HepG2 (cell line): ENCODE measurements at regions not wholly inside any gene's neighbourhood (a gene's known extent, or its start where the extent isn't known, plus 50 kb on each side); places are given as distances from the start of the nearest gene placed in this dataset.

ENCODE experiments used
- ATAC-seq: fragments of 200-7000 bp; cut with Tn5 transposase; 3 replicates; pipeline ENCODE4 v1.9.1; 2020; ENCODE audit warnings: mild to moderate bottlenecking, moderate library complexity
- BruUV-seq: library from RNA; stranded (reverse); fragments of 400-500 nt; replicated peaks from 2 replicates; lab custom pipeline; 2021; lab: Mats Ljungman, UMichigan
- CTCF ChIA-PET: fragments of 300-600 bp; formaldehyde crosslinking; extraction: SDS; loops from one replicate; lab custom pipeline; 2021; ENCODE audit warnings: low total read pairs, inconsistent platforms, low intra/inter-chr PET ratio; lab: Yijun Ruan, JAX
- POLR2A ChIA-PET: fragments of 350-600 bp; sonication (Branson Sonifier 250); formaldehyde crosslinking; loops from one replicate; lab custom pipeline; 2020; ENCODE audit warnings: antibody characterized with exemption, inconsistent platforms; lab: Yijun Ruan, JAX
- DNase-seq: peaks from one replicate; pipeline ENCODE4 v3.0.0-alpha.2; 2015; ENCODE audit warnings: low spot score
- FAIRE-seq: peaks from 3 replicates; lab custom pipeline; 2011; peaks lifted over from hg19 to GRCh38; lab: Jason Lieb, UNC
- H2AFZ ChIP-seq: one replicate; pipeline ENCODE4 v1.6.1; 2011; ENCODE audit warnings: low read length, inconsistent platforms
- H3K27ac ChIP-seq: fragments of 300-600 bp; 3 replicates; pipeline ENCODE4 v1.8.0; 2011; ENCODE audit warnings: mixed run types, mild to moderate bottlenecking, mixed read lengths, low read length, inconsistent platforms; ENCODE audit not compliant: insufficient read depth; ENCODE audit errors: extremely low read length
- H3K27me3 ChIP-seq, 2 experiments: fragments of 200-600 bp in 1 of 2; 2 replicates in 1 of 2; 3 replicates in 1 of 2; pipeline versions ENCODE4 v1.6.0 to v1.8.0; 2011; ENCODE audit warnings: low read length in 2 of 2, mild to moderate bottlenecking in 2 of 2, moderate library complexity in 2 of 2, inconsistent platforms in 1 of 2; ENCODE audit not compliant: insufficient read depth in 2 of 2, control insufficient read depth in 1 of 2
- H3K36me3 ChIP-seq, 2 experiments: fragments of 200-600 bp in 1 of 2; replicated peaks in 1 of 2; 2 replicates in 1 of 2; 3 replicates in 1 of 2; pipeline versions ENCODE4 v1.5.1 to v1.8.0; 2011; ENCODE audit warnings: low read length in 2 of 2, inconsistent platforms in 1 of 2; ENCODE audit not compliant: insufficient read depth in 2 of 2, control insufficient read depth in 1 of 2
- H3K4me1 ChIP-seq: 2 replicates; pipeline ENCODE4 v1.5.1; 2012; ENCODE audit warnings: low read length, inconsistent platforms; ENCODE audit not compliant: insufficient read depth
- H3K4me2 ChIP-seq: 2 replicates; pipeline ENCODE4 v1.6.0; 2011; ENCODE audit warnings: low read depth, low read length, inconsistent platforms
- H3K4me3 ChIP-seq, 3 experiments: fragments of 200-600 bp in 1 of 3; sonication (generic), shearing (Covaris generic) in 1 of 3; replicated peaks in 1 of 3; 2 replicates each; pipeline ENCODE4 v1.5.1; 2011 to 2016; ENCODE audit warnings: low read length in 3 of 3, inconsistent platforms in 2 of 3, low read depth in 2 of 3, mild to moderate bottlenecking in 2 of 3, control low read depth in 1 of 3, mixed read lengths in 1 of 3; ENCODE audit not compliant: insufficient read depth in 1 of 3
- H3K79me2 ChIP-seq: one replicate; pipeline ENCODE4 v1.6.1; 2011; ENCODE audit warnings: low read length, inconsistent platforms; ENCODE audit not compliant: insufficient read depth
- H3K9ac ChIP-seq: 2 replicates; pipeline ENCODE4 v1.6.0; 2011; ENCODE audit warnings: mild to moderate bottlenecking, low read depth, low read length, inconsistent platforms; ENCODE audit not compliant: insufficient read depth
- H3K9me3 ChIP-seq: 2 replicates; pipeline ENCODE4 v1.5.1; 2012; ENCODE audit warnings: mild to moderate bottlenecking, low read length
- H4K20me1 ChIP-seq: 2 replicates; pipeline ENCODE4 v1.6.0; 2011; ENCODE audit warnings: inconsistent platforms, mild to moderate bottlenecking, low read length, moderate library complexity; ENCODE audit not compliant: insufficient read depth
- BCL3 ChIP-seq: sonication (generic); formaldehyde crosslinking; IDR thresholded peaks from 2 replicates; pipeline ENCODE4 v1.5.1; 2020; ENCODE audit warnings: mild to moderate bottlenecking, missing genetic modification reagents, moderate library complexity
- BHLHE40 ChIP-seq: IDR thresholded peaks from 2 replicates; pipeline ENCODE4 v1.6.1; 2011; ENCODE audit warnings: low read length, improper control_type of control experiment
- CAMTA2 ChIP-seq: sonication (generic); formaldehyde crosslinking; IDR thresholded peaks from 2 replicates; pipeline ENCODE4 v1.4.0; 2020; ENCODE audit warnings: mild to moderate bottlenecking, missing genetic modification reagents, borderline replicate concordance
- CEBPG ChIP-seq: IDR thresholded peaks from 2 replicates; pipeline ENCODE4 v1.6.1; 2016
- MED8 ChIP-seq: sonication (generic); formaldehyde crosslinking; IDR thresholded peaks from 2 replicates; pipeline ENCODE4 v1.8.1; 2023; ENCODE audit warnings: mild to moderate bottlenecking, missing genetic modification reagents; ENCODE audit not compliant: insufficient replicate concordance
- NONO ChIP-seq, 2 experiments: fragments of 450-650 bp in 1 of 2; sonication (generic) in 1 of 2; formaldehyde crosslinking in 1 of 2; IDR thresholded peaks in 1 of 2; conservative IDR thresholded peaks in 1 of 2; 2 replicates each; pipeline versions ENCODE4 v1.6.1 to v1.8.0; 2017 to 2022; ENCODE audit warnings: mild to moderate bottlenecking in 1 of 2, missing genetic modification reagents in 1 of 2, moderate library complexity in 1 of 2
- NR2F1 ChIP-seq, 2 experiments: fragments of 450-650 bp in 1 of 2; formaldehyde crosslinking in 1 of 2; IDR thresholded peaks; 2 replicates each; pipeline versions ENCODE4 v1.5.0 to v1.6.1; 2016 to 2020; ENCODE audit warnings: mild to moderate bottlenecking in 1 of 2, missing compliant biosample characterization in 1 of 2, missing genetic modification reagents in 1 of 2, moderate library complexity in 1 of 2
- REXO4 ChIP-seq: sonication (generic); formaldehyde crosslinking; IDR thresholded peaks from 2 replicates; pipeline ENCODE4 v1.8.0; 2022; ENCODE audit warnings: missing genetic modification reagents, mild to moderate bottlenecking, borderline replicate concordance
- SOX13 ChIP-seq, 3 experiments: fragments of 450-650 bp in 1 of 3; sonication (generic) in 1 of 3; formaldehyde crosslinking in 1 of 3; IDR thresholded peaks in 2 of 3; conservative IDR thresholded peaks in 1 of 3; 2 replicates each; pipeline versions ENCODE4 v1.5.0 to v1.6.1; 2016 to 2020; ENCODE audit warnings: antibody characterized with exemption in 1 of 3, mild to moderate bottlenecking in 1 of 3, missing compliant biosample characterization in 1 of 3, missing genetic modification reagents in 1 of 3, moderate library complexity in 1 of 3
- THAP8 ChIP-seq: sonication (generic); formaldehyde crosslinking; IDR thresholded peaks from 2 replicates; pipeline ENCODE4 v1.5.1; 2020; ENCODE audit warnings: missing genetic modification reagents, mild to moderate bottlenecking, borderline replicate concordance
- ZKSCAN8 ChIP-seq: IDR thresholded peaks from 2 replicates; pipeline ENCODE4 v1.6.1; 2016; ENCODE audit warnings: borderline replicate concordance, missing genetic modification reagents, missing compliant biosample characterization
- ZNF121 ChIP-seq: sonication (generic); formaldehyde crosslinking; IDR thresholded peaks from 2 replicates; pipeline ENCODE4 v1.5.0; 2020; ENCODE audit warnings: mild to moderate bottlenecking, missing genetic modification reagents
- ZNF34 ChIP-seq: sonication (generic); formaldehyde crosslinking; IDR thresholded peaks from 2 replicates; pipeline ENCODE4 v1.4.0; 2020; ENCODE audit warnings: mild to moderate bottlenecking, missing genetic modification reagents, borderline replicate concordance
- ZNF530 ChIP-seq: sonication (generic); formaldehyde crosslinking; IDR thresholded peaks from 2 replicates; pipeline ENCODE4 v1.5.0; 2020; ENCODE audit warnings: low read depth, mild to moderate bottlenecking, missing genetic modification reagents
- ZNF562 ChIP-seq: sonication (generic); formaldehyde crosslinking; IDR thresholded peaks from 2 replicates; pipeline ENCODE4 v1.8.0; 2022; ENCODE audit warnings: missing genetic modification reagents, borderline replicate concordance
- ZNF720 ChIP-seq: sonication (generic); formaldehyde crosslinking; IDR thresholded peaks from 2 replicates; pipeline ENCODE4 v1.4.0; 2020; ENCODE audit warnings: missing genetic modification reagents
- ZNF878 ChIP-seq: sonication (generic); formaldehyde crosslinking; IDR thresholded peaks from 2 replicates; pipeline ENCODE4 v1.8.1; 2023; ENCODE audit warnings: mild to moderate bottlenecking, missing genetic modification reagents, moderate library complexity
- WGBS: methylation state at CpG from one replicate; pipeline ENCODE4 v1.1.6; 2017; ENCODE audit warnings: low lambda C conversion rate; 5-methylcytosine and 5-hydroxymethylcytosine counted together
- in situ Hi-C: cut with HindIII; loops from 2 replicates; pipeline ENCODE4 v1.10.0; 2017; ENCODE audit warnings: low pct_unique_long_range_greater_than_20kb; ENCODE audit not compliant: extremely low pct_ligation_motif_present
- intact Hi-C: fragments of 100-400 bp; cut with micrococcal nuclease; formaldehyde crosslinking; loops from one replicate; pipeline ENCODE4 v1.10.0; 2022; ENCODE audit not compliant: unreplicated experiment
- TF ChIP-seq, protein P1 (sequence below): sonication (generic); formaldehyde crosslinking; conservative IDR thresholded peaks from 2 replicates; pipeline ENCODE4 v1.8.1; 2023; ENCODE audit warnings: missing genetic modification reagents
- TF ChIP-seq, protein P2 (sequence below): sonication (generic); formaldehyde crosslinking; IDR thresholded peaks from 2 replicates; pipeline ENCODE4 v1.5.1; 2020; ENCODE audit warnings: missing genetic modification reagents, mild to moderate bottlenecking, borderline replicate concordance

DNA sequence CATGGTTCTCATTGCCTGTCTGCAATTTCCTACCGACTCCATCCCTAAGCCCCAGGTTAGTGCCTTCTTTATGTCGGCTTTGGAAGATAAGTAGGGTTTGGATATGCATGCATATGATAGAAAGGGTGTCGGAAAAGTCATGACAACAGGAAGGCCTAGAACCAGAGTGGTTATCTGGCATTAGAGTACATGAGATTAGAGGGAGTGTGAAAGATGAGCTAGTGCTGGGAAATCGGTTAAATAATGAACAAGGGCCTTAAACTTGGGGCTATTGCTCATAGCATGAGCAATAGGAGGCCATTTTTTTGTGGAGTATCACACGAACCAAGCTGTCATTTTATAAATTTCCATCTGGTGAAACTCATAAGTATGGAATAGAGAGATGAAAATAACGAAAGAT lies 54.0 kb upstream of the LPP start:
- no peak overlapping the region for H2AFZ ChIP-seq
- H3K79me2 ChIP-seq, result no peaks in the 10 kb centered on the region
- no peak for TF ChIP-seq ZKSCAN8 (CRISPR knock-in tag)
- TF ChIP-seq NONO (IDR thresholded peaks at IDR 0.05), result no peak
- no peak for TF ChIP-seq NONO (CRISPR knock-in tag; conservative IDR thresholded peaks at IDR 0.05)
- no peak for TF ChIP-seq CEBPG
- no peak for TF ChIP-seq ZNF720 (CRISPR knock-in tag)
- TF ChIP-seq, protein P1, sequence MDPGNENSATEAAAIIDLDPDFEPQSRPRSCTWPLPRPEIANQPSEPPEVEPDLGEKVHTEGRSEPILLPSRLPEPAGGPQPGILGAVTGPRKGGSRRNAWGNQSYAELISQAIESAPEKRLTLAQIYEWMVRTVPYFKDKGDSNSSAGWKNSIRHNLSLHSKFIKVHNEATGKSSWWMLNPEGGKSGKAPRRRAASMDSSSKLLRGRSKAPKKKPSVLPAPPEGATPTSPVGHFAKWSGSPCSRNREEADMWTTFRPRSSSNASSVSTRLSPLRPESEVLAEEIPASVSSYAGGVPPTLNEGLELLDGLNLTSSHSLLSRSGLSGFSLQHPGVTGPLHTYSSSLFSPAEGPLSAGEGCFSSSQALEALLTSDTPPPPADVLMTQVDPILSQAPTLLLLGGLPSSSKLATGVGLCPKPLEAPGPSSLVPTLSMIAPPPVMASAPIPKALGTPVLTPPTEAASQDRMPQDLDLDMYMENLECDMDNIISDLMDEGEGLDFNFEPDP (CRISPR knock-in tag), result no peak
- no peak for TF ChIP-seq ZNF530 (CRISPR knock-in tag)
- no peak for TF ChIP-seq BCL3 (CRISPR knock-in tag)
- TF ChIP-seq MED8 (CRISPR knock-in tag), result no peak
- no peak for TF ChIP-seq ZNF878 (CRISPR knock-in tag)
- TF ChIP-seq ZNF121, result no peak
- no peak for TF ChIP-seq CAMTA2 (CRISPR knock-in tag)
- TF ChIP-seq THAP8 (CRISPR knock-in tag), result no peak
- no peak for TF ChIP-seq REXO4 (CRISPR knock-in tag)
- TF ChIP-seq NR2F1 (CRISPR knock-in tag; IDR thresholded peaks at IDR 0.05), result no peak
- no peak for TF ChIP-seq ZNF562 (CRISPR knock-in tag)
- TF ChIP-seq SOX13 (IDR thresholded peaks at IDR 0.05), result no peak
- no peak for TF ChIP-seq SOX13 (CRISPR knock-in tag; conservative IDR thresholded peaks at IDR 0.05 in 1 of 2, IDR thresholded peaks at IDR 0.05 in 1 of 2)
- TF ChIP-seq BHLHE40, result no peak
- TF ChIP-seq ZNF34, result no peak
- TF ChIP-seq, protein P2, sequence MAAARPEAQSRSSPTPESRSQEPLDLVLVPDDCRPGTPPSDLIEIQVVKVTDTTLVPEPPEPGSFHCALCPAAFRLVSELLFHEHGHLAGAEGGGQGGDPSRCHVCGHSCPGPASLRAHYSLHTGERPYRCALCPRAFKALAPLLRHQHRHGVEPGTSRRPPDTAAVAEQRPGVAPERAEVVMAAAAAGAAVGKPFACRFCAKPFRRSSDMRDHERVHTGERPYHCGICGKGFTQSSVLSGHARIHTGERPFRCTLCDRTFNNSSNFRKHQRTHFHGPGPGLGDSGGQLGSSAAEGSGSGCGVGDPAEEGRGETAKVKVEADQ, result no peak
- no peak overlapping the region for H3K27ac ChIP-seq
- in situ Hi-C loops (no loop called here), intact Hi-C loops (no loop called here)
- no peak for ATAC-seq
- BruUV-seq, result no TSS peak
- H3K36me3 ChIP-seq, result no peaks in the 10 kb centered on the region
- H3K9me3 ChIP-seq, result peaks cover 14% of the 10 kb centered on the region
- no peaks in the 10 kb centered on the region for H3K27me3 ChIP-seq
- peaks cover 11% of the 10 kb centered on the region for H3K4me1 ChIP-seq
- DNase-seq, result no peak
- ChIA-PET CTCF (no interaction called here), POLR2A (no interaction called here)
- no peak for FAIRE-seq
- 72% methylated on average over 6 of the region's 6 CpGs for WGBS
- no peak overlapping the region for H3K9ac ChIP-seq
- no peak overlapping the region for H3K4me2 ChIP-seq
- no peaks in the 10 kb centered on the region for H4K20me1 ChIP-seq
- no peak overlapping the region for H3K4me3 ChIP-seq
